Fibroblast of lung (primary cell): ENCODE measurements at regions not wholly inside any gene's neighbourhood (a gene's known extent, or its start where the extent isn't known, plus 50 kb on each side); places are given as distances from the start of the nearest gene placed in this dataset.

Experiments
- DNase-seq, 2 donors: peaks; one replicate each; pipeline versions ENCODE4 v3.0.0 to v3.0.0-alpha.2; 2010; ENCODE audit warnings: low read depth in 2 of 2
- H2AFZ ChIP-seq: 2 replicates; pipeline ENCODE4 v1.5.1; 2012; ENCODE audit warnings: low read length, control low read depth, inconsistent platforms
- H3K27ac ChIP-seq: 2 replicates; pipeline ENCODE4 v1.5.1; 2011; ENCODE audit warnings: low read length, control low read depth; ENCODE audit not compliant: insufficient read depth
- H3K27me3 ChIP-seq: 2 replicates; pipeline ENCODE4 v1.5.1; 2011; ENCODE audit warnings: mild to moderate bottlenecking, low read length; ENCODE audit not compliant: control insufficient read depth, insufficient read depth
- H3K36me3 ChIP-seq: 2 replicates; pipeline ENCODE4 v1.5.1; 2011; ENCODE audit warnings: low read length; ENCODE audit not compliant: control insufficient read depth, insufficient read depth
- H3K4me1 ChIP-seq: 2 replicates; pipeline ENCODE4 v1.5.1; 2011; ENCODE audit warnings: low read length; ENCODE audit not compliant: control insufficient read depth, insufficient read depth; ENCODE audit errors: extremely low read depth
- H3K4me2 ChIP-seq: 2 replicates; pipeline ENCODE4 v1.5.1; 2011; ENCODE audit warnings: low read length, control low read depth; ENCODE audit not compliant: insufficient read depth; ENCODE audit errors: extremely low read depth
- H3K4me3 ChIP-seq, 4 experiments: fragments of 200-600 bp in 1 of 4; sonication (generic) in 1 of 4; replicated peaks in 1 of 4; 2 replicates each; pipeline ENCODE4 v1.5.1; 2011 to 2016; ENCODE audit warnings: low read length in 4 of 4, low read depth in 3 of 4, mild to moderate bottlenecking in 3 of 4, control low read depth in 2 of 4, inconsistent platforms in 1 of 4, mixed read lengths in 1 of 4; ENCODE audit not compliant: insufficient read depth in 1 of 4; ENCODE audit errors: control extremely low read depth in 1 of 4
- H3K79me2 ChIP-seq: 2 replicates; pipeline ENCODE4 v1.5.1; 2012; ENCODE audit warnings: mild to moderate bottlenecking, low read length, inconsistent platforms; ENCODE audit not compliant: control insufficient read depth, insufficient read depth
- H3K9ac ChIP-seq: 2 replicates; pipeline ENCODE4 v1.5.1; 2011; ENCODE audit warnings: mild to moderate bottlenecking, low read length, control low read depth; ENCODE audit not compliant: insufficient read depth
- H3K9me3 ChIP-seq: 2 replicates; pipeline ENCODE4 v1.5.1; 2012; ENCODE audit warnings: low read depth, low read length; ENCODE audit not compliant: control insufficient read depth, insufficient read depth
- H4K20me1 ChIP-seq: 2 replicates; pipeline ENCODE4 v1.5.1; 2011; ENCODE audit warnings: low read length; ENCODE audit not compliant: control insufficient read depth, insufficient read depth; ENCODE audit errors: extremely low read depth
- EZH2 ChIP-seq: IDR thresholded peaks from 2 replicates; pipeline ENCODE4 v1.5.1; 2012; ENCODE audit warnings: low read length, control low read depth, mild to moderate bottlenecking; ENCODE audit errors: missing control alignments
- TF ChIP-seq, protein P1 (sequence below), 2 donors: IDR thresholded peaks in 1 of 2; conservative IDR thresholded peaks in 1 of 2; 1 replicate in 1 of 2; 2 replicates in 1 of 2; pipeline ENCODE4 v1.5.1; 2011 to 2012; ENCODE audit warnings: low read length in 2 of 2, control low read depth in 1 of 2, inconsistent platforms in 1 of 2, low read depth in 1 of 2, mild to moderate bottlenecking in 1 of 2

DNA sequence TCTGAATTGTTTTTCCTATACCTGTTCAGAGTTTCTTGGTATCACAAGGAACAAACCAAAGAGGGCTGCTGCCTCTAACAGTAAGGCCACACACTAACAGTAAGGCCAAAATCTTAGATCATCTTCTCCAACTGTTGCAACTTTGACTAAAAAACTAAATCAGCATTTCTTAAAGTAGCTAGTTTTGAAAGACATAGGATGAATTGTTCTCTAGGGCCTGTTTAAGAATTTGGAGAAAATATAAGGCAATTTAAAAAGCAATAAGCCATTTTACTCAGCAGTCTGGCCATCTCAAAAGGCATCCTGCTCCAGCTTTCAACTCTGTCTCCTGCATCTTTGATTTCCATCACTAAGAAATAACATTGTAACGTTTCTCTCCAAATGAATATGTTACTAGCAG, 105.0 kb upstream of the MON1B start:
- Histone ChIP-seq H3K9ac (no peak overlapping the region), H3K79me2 (no peaks in the 10 kb centered on the region), H3K9me3 (no peaks in the 10 kb centered on the region), H3K4me3 (no peak overlapping the region), H2AFZ (no peak overlapping the region), H3K4me1 (no peaks in the 10 kb centered on the region), H4K20me1 (no peaks in the 10 kb centered on the region), H3K27me3 (no peaks in the 10 kb centered on the region), H3K4me2 (no peak overlapping the region), H3K27ac (no peak overlapping the region), H3K36me3 (no peaks in the 10 kb centered on the region)
- no peak for DNase-seq
- TF ChIP-seq, protein P1, sequence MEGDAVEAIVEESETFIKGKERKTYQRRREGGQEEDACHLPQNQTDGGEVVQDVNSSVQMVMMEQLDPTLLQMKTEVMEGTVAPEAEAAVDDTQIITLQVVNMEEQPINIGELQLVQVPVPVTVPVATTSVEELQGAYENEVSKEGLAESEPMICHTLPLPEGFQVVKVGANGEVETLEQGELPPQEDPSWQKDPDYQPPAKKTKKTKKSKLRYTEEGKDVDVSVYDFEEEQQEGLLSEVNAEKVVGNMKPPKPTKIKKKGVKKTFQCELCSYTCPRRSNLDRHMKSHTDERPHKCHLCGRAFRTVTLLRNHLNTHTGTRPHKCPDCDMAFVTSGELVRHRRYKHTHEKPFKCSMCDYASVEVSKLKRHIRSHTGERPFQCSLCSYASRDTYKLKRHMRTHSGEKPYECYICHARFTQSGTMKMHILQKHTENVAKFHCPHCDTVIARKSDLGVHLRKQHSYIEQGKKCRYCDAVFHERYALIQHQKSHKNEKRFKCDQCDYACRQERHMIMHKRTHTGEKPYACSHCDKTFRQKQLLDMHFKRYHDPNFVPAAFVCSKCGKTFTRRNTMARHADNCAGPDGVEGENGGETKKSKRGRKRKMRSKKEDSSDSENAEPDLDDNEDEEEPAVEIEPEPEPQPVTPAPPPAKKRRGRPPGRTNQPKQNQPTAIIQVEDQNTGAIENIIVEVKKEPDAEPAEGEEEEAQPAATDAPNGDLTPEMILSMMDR (conservative IDR thresholded peaks at IDR 0.05 in 1 of 2, IDR thresholded peaks at IDR 0.05 in 1 of 2; ENCODE audit: low read depth in 1 of 2, low read length in 2 of 2): no peak
- TF ChIP-seq EZH2: no peak

DNA sequence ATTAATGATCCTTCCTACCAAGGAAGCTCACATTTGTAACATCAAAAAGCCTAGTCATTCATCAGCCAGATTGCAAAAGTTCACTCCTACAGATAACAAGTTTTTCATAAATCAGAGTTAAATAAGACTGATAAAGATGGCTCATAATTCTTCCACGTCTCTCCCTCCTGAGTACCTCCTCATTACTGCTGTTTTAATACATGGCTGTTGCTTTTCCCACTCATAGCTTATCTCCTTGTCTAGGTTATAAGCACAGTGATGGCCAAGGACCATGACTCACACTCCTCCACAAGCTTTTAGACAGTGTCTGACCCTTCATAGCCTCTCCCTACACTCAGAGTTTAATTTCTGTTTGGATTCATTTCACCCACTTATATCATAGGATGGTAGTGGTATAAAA, 100.9 kb upstream of the MON1B start:
- H2AFZ ChIP-seq: no peak overlapping the region
- no peaks in the 10 kb centered on the region for H4K20me1 ChIP-seq
- no peaks in the 10 kb centered on the region for H3K79me2 ChIP-seq
- no peak overlapping the region for H3K4me3 ChIP-seq
- no peak overlapping the region for H3K9ac ChIP-seq
- no peaks in the 10 kb centered on the region for H3K36me3 ChIP-seq
- H3K27me3 ChIP-seq: no peaks in the 10 kb centered on the region
- H3K27ac ChIP-seq: no peak overlapping the region
- peak in 1 of 2 donors; percentile 12 for DNase-seq
- no peak overlapping the region for H3K4me2 ChIP-seq
- no peaks in the 10 kb centered on the region for H3K9me3 ChIP-seq
- H3K4me1 ChIP-seq: no peaks in the 10 kb centered on the region
- TF ChIP-seq, protein P1 (conservative IDR thresholded peaks at IDR 0.05 in 1 of 2, IDR thresholded peaks at IDR 0.05 in 1 of 2; ENCODE audit: low read depth in 1 of 2, low read length in 2 of 2): no peak
- no peak for TF ChIP-seq EZH2

DNA sequence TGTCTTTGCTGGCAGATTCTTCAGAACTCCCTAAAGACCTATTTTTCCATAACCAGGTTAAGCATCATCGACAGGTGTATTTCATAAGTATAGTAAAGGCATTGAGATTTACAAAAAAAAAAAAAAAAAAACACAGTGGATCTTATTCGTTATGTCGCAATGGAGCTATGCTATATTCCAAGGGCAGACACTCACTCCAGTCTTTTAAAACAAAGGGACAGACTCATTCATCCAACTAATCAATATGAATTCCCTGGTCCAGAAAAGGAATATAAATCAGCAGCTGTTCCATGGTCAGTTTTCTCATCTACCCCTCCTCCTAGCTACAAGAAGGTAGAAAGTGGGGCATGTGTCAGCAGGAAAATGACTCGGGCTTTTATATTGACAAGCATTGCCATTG, 97.7 kb upstream of the MON1B start:
- Histone ChIP-seq H3K27ac (no peak overlapping the region), H3K4me1 (no peaks in the 10 kb centered on the region), H3K9me3 (no peaks in the 10 kb centered on the region), H3K27me3 (no peaks in the 10 kb centered on the region), H3K4me3 (no peak overlapping the region), H3K9ac (no peak overlapping the region), H2AFZ (no peak overlapping the region), H3K4me2 (no peak overlapping the region), H3K36me3 (no peaks in the 10 kb centered on the region), H3K79me2 (no peaks in the 10 kb centered on the region), H4K20me1 (no peaks in the 10 kb centered on the region)
- DNase-seq: no peak
- TF ChIP-seq EZH2: no peak
- TF ChIP-seq, protein P1 (conservative IDR thresholded peaks at IDR 0.05 in 1 of 2, IDR thresholded peaks at IDR 0.05 in 1 of 2; ENCODE audit: low read depth in 1 of 2, low read length in 2 of 2): no peak
